OCI-LY7 (cell line): ENCODE measurements at regions not wholly inside any gene's neighbourhood (a gene's known extent, or its start where the extent isn't known, plus 50 kb on each side); places are given as distances from the start of the nearest gene placed in this dataset.

Source experiments
- BruUV-seq: library from RNA; stranded (reverse); fragments of 400-500 nt; replicated peaks from 2 replicates; lab custom pipeline; 2021; lab: Mats Ljungman, UMichigan
- CTCF ChIA-PET: fragments of 300-600 bp; sonication (Branson Sonifier 250); formaldehyde crosslinking; loops from one replicate; lab custom pipeline; 2022; ENCODE audit warnings: antibody characterized with exemption; ENCODE audit not compliant: unreplicated experiment; lab: Charles Lee
- POLR2A ChIA-PET: fragments of 300-600 bp; sonication (Branson Sonifier 250); formaldehyde crosslinking; loops from one replicate; lab custom pipeline; 2022; ENCODE audit warnings: antibody characterized with exemption; lab: Charles Lee
- DNase-seq: peaks from one replicate; pipeline ENCODE4 v3.0.0-alpha.2; 2015; ENCODE audit warnings: low spot score
- H2AFZ ChIP-seq: fragments of 200-600 bp; sonication (generic), shearing (Covaris generic); 2 replicates; pipeline ENCODE4 v1.6.1; 2014; ENCODE audit warnings: mild to moderate bottlenecking, antibody characterized with exemption, low read length, moderate library complexity
- H3K27ac ChIP-seq: fragments of 200-600 bp; sonication (generic); 2 replicates; pipeline ENCODE4 v1.5.1; 2014; ENCODE audit warnings: mixed run types, low read depth, mild to moderate bottlenecking, moderate library complexity, low read length, inconsistent platforms; ENCODE audit not compliant: poor library complexity, severe bottlenecking
- H3K36me3 ChIP-seq: fragments of 200-600 bp; sonication (generic); 2 replicates; pipeline ENCODE4 v1.6.1; 2014; ENCODE audit warnings: mild to moderate bottlenecking, antibody characterized with exemption, low read length, moderate library complexity, mixed read lengths; ENCODE audit not compliant: insufficient read depth
- H3K4me1 ChIP-seq: fragments of 200-600 bp; sonication (generic); 2 replicates; pipeline ENCODE4 v1.5.1; 2014; ENCODE audit warnings: mild to moderate bottlenecking, low read length; ENCODE audit not compliant: insufficient read depth, poor library complexity, severe bottlenecking
- H3K4me2 ChIP-seq: fragments of 200-600 bp; sonication (generic); 2 replicates; pipeline ENCODE4 v1.6.1; 2014; ENCODE audit warnings: mild to moderate bottlenecking, low read length
- H3K4me3 ChIP-seq: fragments of 200-600 bp; sonication (generic); 2 replicates; pipeline ENCODE4 v1.5.1; 2014; ENCODE audit warnings: mild to moderate bottlenecking, low read depth, low read length; ENCODE audit not compliant: poor library complexity, severe bottlenecking
- H3K79me2 ChIP-seq: fragments of 200-600 bp; sonication (generic); 2 replicates; pipeline ENCODE4 v1.6.1; 2016; ENCODE audit warnings: low read depth, mild to moderate bottlenecking, low read length, moderate library complexity, mixed read lengths; ENCODE audit not compliant: insufficient read depth
- H3K9me2 ChIP-seq: fragments of 200-600 bp; sonication (generic); 2 replicates; pipeline ENCODE4 v1.6.1; 2016; ENCODE audit warnings: mild to moderate bottlenecking, low read length, mixed read lengths; ENCODE audit not compliant: insufficient read depth
- H3K9me3 ChIP-seq: fragments of 200-600 bp; sonication (generic); 2 replicates; pipeline ENCODE4 v1.6.1; 2014; ENCODE audit warnings: mild to moderate bottlenecking, mixed run types, low read length, mixed read lengths
- H4K20me1 ChIP-seq: fragments of 200-600 bp; sonication (generic); 2 replicates; pipeline ENCODE4 v1.6.1; 2014; ENCODE audit warnings: mild to moderate bottlenecking, antibody characterized with exemption, low read length, moderate library complexity, mixed read lengths; ENCODE audit not compliant: insufficient read depth
- CTCF ChIP-seq: fragments of 200-600 bp; sonication (generic); conservative IDR thresholded peaks from 2 replicates; pipeline ENCODE4 v1.5.1; 2014; ENCODE audit warnings: mild to moderate bottlenecking, antibody characterized with exemption, low read length, moderate library complexity, mixed read lengths
- EZH2phosphoT487 ChIP-seq: fragments of 200-600 bp; sonication (generic); IDR thresholded peaks from 2 replicates; pipeline ENCODE4 v1.6.1; 2018; ENCODE audit warnings: low read depth, borderline replicate concordance, mild to moderate bottlenecking, mixed run types, antibody characterized with exemption, low read length, moderate library complexity, mixed read lengths
- intact Hi-C: fragments of 100-400 bp; cut with micrococcal nuclease; formaldehyde crosslinking; loops from one replicate; pipeline ENCODE4 v1.10.0; 2022; ENCODE audit not compliant: unreplicated experiment

- no peak overlapping the region for H2AFZ ChIP-seq
- intact Hi-C loops, result no loop called here
- H4K20me1 ChIP-seq, result no peaks in the 10 kb centered on the region
- H3K79me2 ChIP-seq, result no peaks in the 10 kb centered on the region
- H3K4me2 ChIP-seq, result no peak overlapping the region
- no peak for DNase-seq
- no peaks in the 10 kb centered on the region for H3K9me3 ChIP-seq
- no TSS peak for BruUV-seq
- TF ChIP-seq CTCF, result no peak
- TF ChIP-seq EZH2phosphoT487, result no peak
- POLR2A ChIA-PET, result no interaction called here
- no peak overlapping the region for H3K4me3 ChIP-seq
- H3K9me2 ChIP-seq, result no peaks in the 10 kb centered on the region
- CTCF ChIA-PET, result no interaction called here
- no peak overlapping the region for H3K27ac ChIP-seq
- no peaks in the 10 kb centered on the region for H3K4me1 ChIP-seq
- no peaks in the 10 kb centered on the region for H3K36me3 ChIP-seq
Observed at GRCh38 chr9:28892538-28892937, 1319.3 kb upstream of the C9orf72 start.

- H3K9me2 ChIP-seq, result no peaks in the 10 kb centered on the region
- H3K36me3 ChIP-seq, result no peaks in the 10 kb centered on the region
- no peak overlapping the region for H3K27ac ChIP-seq
- H3K79me2 ChIP-seq, result no peaks in the 10 kb centered on the region
- no peak overlapping the region for H2AFZ ChIP-seq
- ChIA-PET POLR2A (no interaction called here), CTCF (no interaction called here)
- BruUV-seq, result no TSS peak
- H3K4me3 ChIP-seq, result no peak overlapping the region
- no peak for TF ChIP-seq EZH2phosphoT487
- no peak for TF ChIP-seq CTCF
- H4K20me1 ChIP-seq, result no peaks in the 10 kb centered on the region
- no peak for DNase-seq
- no peak overlapping the region for H3K4me2 ChIP-seq
- no peaks in the 10 kb centered on the region for H3K4me1 ChIP-seq
- intact Hi-C loops, result no loop called here
- H3K9me3 ChIP-seq, result no peaks in the 10 kb centered on the region
Observed at GRCh38 chr9:28899267-28899666, 1326.0 kb upstream of the C9orf72 start.

- no peak for DNase-seq
- Histone ChIP-seq H4K20me1 (no peaks in the 10 kb centered on the region), H3K9me3 (no peaks in the 10 kb centered on the region), H3K9me2 (no peaks in the 10 kb centered on the region), H3K4me3 (no peak overlapping the region), H3K27ac (no peak overlapping the region), H3K4me2 (no peak overlapping the region), H3K79me2 (no peaks in the 10 kb centered on the region), H3K36me3 (no peaks in the 10 kb centered on the region), H2AFZ (no peak overlapping the region), H3K4me1 (no peaks in the 10 kb centered on the region)
- no peak for TF ChIP-seq CTCF
- TF ChIP-seq EZH2phosphoT487, result no peak
- no TSS peak for BruUV-seq
- intact Hi-C loops, result no loop called here
- ChIA-PET POLR2A (no interaction called here), CTCF (no interaction called here)
Observed at GRCh38 chr9:28899926-28900325, 1326.6 kb upstream of the C9orf72 start.
